HCT116 (cell line): ENCODE measurements at regions not wholly inside any gene's neighbourhood (a gene's known extent, or its start where the extent isn't known, plus 50 kb on each side); places are given as distances from the start of the nearest gene placed in this dataset.

Experiments used
- ATAC-seq: fragments of 200-7000 bp; cut with Tn5 transposase; 2 replicates; pipeline ENCODE4 v1.9.1; 2020; ENCODE audit warnings: mild to moderate bottlenecking, moderate library complexity
- BruUV-seq: library from RNA; stranded (reverse); fragments of 400-500 nt; replicated peaks from 2 replicates; lab custom pipeline; 2021; lab: Mats Ljungman, UMichigan
- CTCF ChIA-PET: fragments of 300-600 bp; sonication (Branson Sonifier 250); formaldehyde crosslinking; loops from one replicate; lab custom pipeline; 2021; ENCODE audit warnings: antibody characterized with exemption; lab: Charles Lee
- POLR2A ChIA-PET: fragments of 300-600, 350-600 bp; sonication (Branson Sonifier 250); formaldehyde crosslinking; loops from one replicate; lab custom pipeline; 2021; ENCODE audit warnings: antibody characterized with exemption; lab: Charles Lee
- RAD21 ChIA-PET, 2 experiments: fragments of 300-600 bp; sonication (Branson Sonifier 250); formaldehyde crosslinking; loops; one replicate each; lab custom pipeline; 2023; ENCODE audit warnings: low total read pairs in 2 of 2; ENCODE audit not compliant: uncharacterized antibody in 2 of 2, unreplicated experiment in 2 of 2, low non-redundant PET in 1 of 2; lab: Charles Lee
- DNase-seq: peaks from one replicate; pipeline ENCODE4 v3.0.0-alpha.2; 2010; ENCODE audit warnings: low read depth, low spot score
- H2AFZ ChIP-seq: fragments of 200-600 bp; shearing (Covaris generic), sonication (generic); 2 replicates; pipeline ENCODE4 v1.6.1; 2017; ENCODE audit warnings: low read depth, mixed run types, mixed read lengths, antibody characterized with exemption, low read length; ENCODE audit not compliant: poor library complexity, severe bottlenecking
- H3K27ac ChIP-seq: 2 replicates; pipeline ENCODE4 v1.5.1; 2012; ENCODE audit warnings: low read depth, low read length
- H3K27me3 ChIP-seq: fragments of 200-600 bp; sonication (generic); 2 replicates; pipeline ENCODE4 v1.6.1; 2016; ENCODE audit warnings: mixed run types, low read length, mixed read lengths; ENCODE audit not compliant: insufficient read depth
- H3K36me3 ChIP-seq, 2 experiments: fragments of 200-500 bp in 1 of 2; fragments of 200-600 bp in 1 of 2; sonication (Bioruptor generic) in 1 of 2; sonication (generic) in 1 of 2; 2 replicates each; pipeline versions ENCODE4 v1.5.1 to v1.6.1; 2014 to 2016; ENCODE audit warnings: low read length in 2 of 2, inconsistent platforms in 1 of 2, mixed read lengths in 1 of 2, mixed run types in 1 of 2; ENCODE audit not compliant: insufficient read depth in 2 of 2, control insufficient read depth in 1 of 2
- H3K4me1 ChIP-seq, 2 experiments: fragments of 200-600 bp in 1 of 2; sonication (generic) in 1 of 2; 2 replicates each; pipeline versions ENCODE4 v1.5.1 to v1.6.1; 2012 to 2017; ENCODE audit warnings: low read length in 2 of 2, inconsistent platforms in 1 of 2, mild to moderate bottlenecking in 1 of 2, mixed read lengths in 1 of 2, mixed run types in 1 of 2, moderate library complexity in 1 of 2; ENCODE audit not compliant: insufficient read depth in 2 of 2, control insufficient read depth in 1 of 2
- H3K4me2 ChIP-seq: fragments of 200-600 bp; sonication (generic); 2 replicates; pipeline ENCODE4 v1.6.1; 2017; ENCODE audit warnings: mixed run types, low read length, mixed read lengths
- H3K4me3 ChIP-seq, 2 experiments: fragments of 200-600 bp in 1 of 2; sonication (generic) in 1 of 2; replicated peaks in 1 of 2; 2 replicates each; pipeline ENCODE4 v1.5.1; 2011 to 2016; ENCODE audit warnings: low read length in 2 of 2, control low read depth in 1 of 2, low read depth in 1 of 2, mild to moderate bottlenecking in 1 of 2, mixed read lengths in 1 of 2, mixed run types in 1 of 2
- H3K79me2 ChIP-seq: fragments of 200-600 bp; sonication (generic); 2 replicates; pipeline ENCODE4 v1.6.1; 2017; ENCODE audit warnings: mild to moderate bottlenecking, mixed run types, low read length, moderate library complexity, mixed read lengths; ENCODE audit not compliant: insufficient read depth
- H3K9ac ChIP-seq: fragments of 200-600 bp; sonication (generic); 2 replicates; pipeline ENCODE4 v1.6.1; 2016; ENCODE audit warnings: low read length, mixed read lengths
- H3K9me2 ChIP-seq: fragments of 200-600 bp; sonication (generic), shearing (Covaris generic); 2 replicates; pipeline ENCODE4 v1.6.1; 2017; ENCODE audit warnings: mixed run types, mild to moderate bottlenecking, moderate library complexity; ENCODE audit not compliant: insufficient read depth
- H3K9me3 ChIP-seq, 2 experiments: fragments of 200-500 bp in 1 of 2; fragments of 200-600 bp in 1 of 2; sonication (Bioruptor generic) in 1 of 2; sonication (generic) in 1 of 2; 2 replicates each; pipeline ENCODE4 v1.6.1; 2014 to 2017; ENCODE audit warnings: low read length in 2 of 2, mixed read lengths in 2 of 2, inconsistent platforms in 1 of 2, low read depth in 1 of 2, mild to moderate bottlenecking in 1 of 2, mixed run types in 1 of 2, moderate library complexity in 1 of 2; ENCODE audit not compliant: control insufficient read depth in 1 of 2, insufficient read depth in 1 of 2
- H4K20me1 ChIP-seq: fragments of 200-600 bp; sonication (generic), shearing (Covaris generic); 2 replicates; pipeline ENCODE4 v1.6.1; 2017; ENCODE audit warnings: mixed run types, mild to moderate bottlenecking, moderate library complexity; ENCODE audit not compliant: insufficient read depth
- ATF3 ChIP-seq: IDR thresholded peaks from 2 replicates; pipeline ENCODE4 v1.6.1; 2012
- EZH2phosphoT487 ChIP-seq: fragments of 200-600 bp; IDR thresholded peaks from 2 replicates; pipeline ENCODE4 v1.6.1; 2018; ENCODE audit warnings: antibody characterized with exemption, borderline replicate concordance
- JUND ChIP-seq: IDR thresholded peaks from 2 replicates; pipeline ENCODE4 v1.6.1; 2012
- SIN3A ChIP-seq: IDR thresholded peaks from 2 replicates; pipeline ENCODE4 v1.6.1; 2012; ENCODE audit warnings: low read depth
- YY1 ChIP-seq: IDR thresholded peaks from 2 replicates; pipeline ENCODE4 v1.6.1; 2011; ENCODE audit warnings: low read length, low read depth, moderate library complexity, mild to moderate bottlenecking; ENCODE audit not compliant: insufficient replicate concordance; ENCODE audit errors: extremely low read depth
- ZBTB33 ChIP-seq: IDR thresholded peaks from 2 replicates; pipeline ENCODE4 v1.6.1; 2011; ENCODE audit warnings: mild to moderate bottlenecking, low read length, moderate library complexity; ENCODE audit not compliant: insufficient replicate concordance; ENCODE audit errors: extremely low read depth
- intact Hi-C: fragments of 100-400 bp; cut with micrococcal nuclease; formaldehyde crosslinking; loops from 2 replicates; pipeline ENCODE4 v1.10.0; 2022
- TF ChIP-seq, protein P1 (sequence below), 3 experiments: fragments of 200-600 bp in 1 of 3; sonication (generic) in 1 of 3; IDR thresholded peaks in 2 of 3; conservative IDR thresholded peaks in 1 of 3; 2 replicates each; pipeline ENCODE4 v1.5.1; 2012 to 2017; ENCODE audit warnings: low read depth in 2 of 3, low read length in 2 of 3, antibody characterized with exemption in 1 of 3, borderline replicate concordance in 1 of 3, control low read depth in 1 of 3, mild to moderate bottlenecking in 1 of 3, mixed read lengths in 1 of 3, mixed run types in 1 of 3, moderate library complexity in 1 of 3; ENCODE audit not compliant: insufficient read depth in 1 of 3

- DNase-seq = no peak
- no peak for ATAC-seq
- ChIA-PET RAD21 (no interaction called here), POLR2A (no interaction called here), CTCF (no interaction called here)
- H3K4me3 ChIP-seq = no peak overlapping the region
- no peak overlapping the region for H3K4me2 ChIP-seq
- H3K9me2 ChIP-seq = no peaks in the 10 kb centered on the region
- no peak overlapping the region for H2AFZ ChIP-seq
- no peaks in the 10 kb centered on the region for H3K4me1 ChIP-seq
- no peak overlapping the region for H3K9ac ChIP-seq
- no peaks in the 10 kb centered on the region for H3K79me2 ChIP-seq
- intact Hi-C loops = no loop called here
- no TSS peak for BruUV-seq
- H3K27ac ChIP-seq = no peak overlapping the region
- TF ChIP-seq SIN3A (no peak), YY1 (no peak)
- H3K27me3 ChIP-seq = peaks cover 22% of the 10 kb centered on the region
- no peaks in the 10 kb centered on the region for H3K36me3 ChIP-seq
- no peaks in the 10 kb centered on the region for H4K20me1 ChIP-seq
- H3K9me3 ChIP-seq = no peaks in the 10 kb centered on the region
Measured at GRCh38 chr3:181558870-181559269, 152.9 kb upstream of the SOX2 start.

GRCh38 chr3:181555681-181556080, 156.0 kb upstream of the SOX2 start:
- ChIA-PET POLR2A (no interaction called here), RAD21 (no interaction called here), CTCF (interaction anchor here (1.3 kb wide), 1 partner anchor 146 kb away, joined by 3 read pairs; no protein-coding TSS in a partner anchor)
- intact Hi-C loops = no loop called here
- Histone ChIP-seq H3K36me3 (no peaks in the 10 kb centered on the region), H3K27me3 (peaks cover 10% of the 10 kb centered on the region), H3K4me1 (no peaks in the 10 kb centered on the region), H3K9ac (no peak overlapping the region), H3K4me2 (no peak overlapping the region), H2AFZ (no peak overlapping the region), H3K27ac (no peak overlapping the region), H3K9me3 (no peaks in the 10 kb centered on the region), H4K20me1 (no peaks in the 10 kb centered on the region), H3K4me3 (no peak overlapping the region), H3K9me2 (no peaks in the 10 kb centered on the region), H3K79me2 (no peaks in the 10 kb centered on the region)
- no TSS peak for BruUV-seq
- TF ChIP-seq YY1 (no peak), EZH2phosphoT487 (no peak), ATF3 (no peak), ZBTB33 (no peak), JUND (no peak)
- TF ChIP-seq, protein P1, sequence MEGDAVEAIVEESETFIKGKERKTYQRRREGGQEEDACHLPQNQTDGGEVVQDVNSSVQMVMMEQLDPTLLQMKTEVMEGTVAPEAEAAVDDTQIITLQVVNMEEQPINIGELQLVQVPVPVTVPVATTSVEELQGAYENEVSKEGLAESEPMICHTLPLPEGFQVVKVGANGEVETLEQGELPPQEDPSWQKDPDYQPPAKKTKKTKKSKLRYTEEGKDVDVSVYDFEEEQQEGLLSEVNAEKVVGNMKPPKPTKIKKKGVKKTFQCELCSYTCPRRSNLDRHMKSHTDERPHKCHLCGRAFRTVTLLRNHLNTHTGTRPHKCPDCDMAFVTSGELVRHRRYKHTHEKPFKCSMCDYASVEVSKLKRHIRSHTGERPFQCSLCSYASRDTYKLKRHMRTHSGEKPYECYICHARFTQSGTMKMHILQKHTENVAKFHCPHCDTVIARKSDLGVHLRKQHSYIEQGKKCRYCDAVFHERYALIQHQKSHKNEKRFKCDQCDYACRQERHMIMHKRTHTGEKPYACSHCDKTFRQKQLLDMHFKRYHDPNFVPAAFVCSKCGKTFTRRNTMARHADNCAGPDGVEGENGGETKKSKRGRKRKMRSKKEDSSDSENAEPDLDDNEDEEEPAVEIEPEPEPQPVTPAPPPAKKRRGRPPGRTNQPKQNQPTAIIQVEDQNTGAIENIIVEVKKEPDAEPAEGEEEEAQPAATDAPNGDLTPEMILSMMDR (IDR thresholded peaks at IDR 0.05 in 2 of 3, conservative IDR thresholded peaks at IDR 0.05 in 1 of 3; ENCODE audit: borderline replicate concordance in 1 of 3, insufficient read depth in 1 of 3, low read depth in 2 of 3, low read length in 2 of 3) = no peak
- ATAC-seq (no peak), DNase-seq (no peak)
